GM12873 (cell line): ENCODE measurements at regions not wholly inside any gene's neighbourhood (a gene's known extent, or its start where the extent isn't known, plus 50 kb on each side); places are given as distances from the start of the nearest gene placed in this dataset.

Source experiments
- TF ChIP-seq, protein P1 (sequence below): IDR thresholded peaks from 2 replicates; pipeline ENCODE4 v1.5.1; 2012; ENCODE audit warnings: low read depth, mild to moderate bottlenecking, moderate library complexity, low read length, control low read depth; ENCODE audit not compliant: insufficient read depth; ENCODE audit errors: missing control alignments

DNA sequence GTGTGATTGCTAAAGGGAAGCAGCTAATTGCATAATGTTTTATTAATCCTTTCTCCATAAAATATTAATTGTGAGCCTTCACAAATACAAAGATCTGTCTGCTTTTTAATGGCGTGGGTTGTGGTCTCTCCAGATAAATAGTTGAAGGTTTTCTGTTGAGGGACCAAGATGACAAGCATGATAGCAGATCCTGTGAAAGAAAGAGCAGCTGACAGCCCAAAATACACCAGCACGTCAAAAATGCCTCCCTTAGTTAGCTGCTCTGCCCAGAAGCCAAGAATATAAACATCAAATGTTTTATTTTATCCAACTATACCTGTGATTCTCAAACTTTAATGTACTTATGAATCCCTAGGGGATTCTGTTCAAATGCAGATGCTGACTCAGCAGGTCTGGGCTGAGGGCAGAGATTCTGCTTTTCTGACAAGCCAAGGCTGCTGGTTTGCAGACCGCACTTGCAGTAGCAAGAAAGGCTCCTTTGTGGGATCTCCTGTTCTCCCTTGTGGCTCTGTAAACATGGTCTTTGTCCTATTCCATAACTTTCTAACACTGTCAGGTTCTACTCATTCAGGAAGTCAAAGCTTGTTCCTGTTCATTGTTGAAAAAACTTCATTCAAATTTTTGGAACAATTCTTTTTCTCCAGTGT lies 119.1 kb upstream of the SLC25A36 start:
- TF ChIP-seq, protein P1, sequence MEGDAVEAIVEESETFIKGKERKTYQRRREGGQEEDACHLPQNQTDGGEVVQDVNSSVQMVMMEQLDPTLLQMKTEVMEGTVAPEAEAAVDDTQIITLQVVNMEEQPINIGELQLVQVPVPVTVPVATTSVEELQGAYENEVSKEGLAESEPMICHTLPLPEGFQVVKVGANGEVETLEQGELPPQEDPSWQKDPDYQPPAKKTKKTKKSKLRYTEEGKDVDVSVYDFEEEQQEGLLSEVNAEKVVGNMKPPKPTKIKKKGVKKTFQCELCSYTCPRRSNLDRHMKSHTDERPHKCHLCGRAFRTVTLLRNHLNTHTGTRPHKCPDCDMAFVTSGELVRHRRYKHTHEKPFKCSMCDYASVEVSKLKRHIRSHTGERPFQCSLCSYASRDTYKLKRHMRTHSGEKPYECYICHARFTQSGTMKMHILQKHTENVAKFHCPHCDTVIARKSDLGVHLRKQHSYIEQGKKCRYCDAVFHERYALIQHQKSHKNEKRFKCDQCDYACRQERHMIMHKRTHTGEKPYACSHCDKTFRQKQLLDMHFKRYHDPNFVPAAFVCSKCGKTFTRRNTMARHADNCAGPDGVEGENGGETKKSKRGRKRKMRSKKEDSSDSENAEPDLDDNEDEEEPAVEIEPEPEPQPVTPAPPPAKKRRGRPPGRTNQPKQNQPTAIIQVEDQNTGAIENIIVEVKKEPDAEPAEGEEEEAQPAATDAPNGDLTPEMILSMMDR, result no peak

DNA sequence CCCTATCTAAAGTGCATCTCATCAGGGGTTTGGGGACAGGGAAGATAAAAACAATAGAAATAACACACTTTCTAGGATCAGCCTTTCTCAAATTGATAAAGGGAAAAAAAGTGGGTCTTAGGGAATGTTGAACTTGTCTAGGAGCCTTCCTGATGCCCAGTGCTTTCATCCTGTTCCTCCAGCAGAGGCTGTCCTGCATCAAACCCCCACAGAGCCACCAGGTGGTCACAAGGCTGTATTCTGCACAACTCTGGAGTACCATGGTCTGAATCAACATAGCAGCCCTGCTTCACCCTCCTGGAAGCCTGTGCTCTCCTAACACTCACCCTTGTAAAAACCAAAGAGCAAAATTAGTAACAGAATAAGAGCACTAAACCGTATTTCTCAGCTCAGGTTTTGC lies 118.5 kb upstream of the SLC25A36 start:
- TF ChIP-seq, protein P1, result no peak

DNA sequence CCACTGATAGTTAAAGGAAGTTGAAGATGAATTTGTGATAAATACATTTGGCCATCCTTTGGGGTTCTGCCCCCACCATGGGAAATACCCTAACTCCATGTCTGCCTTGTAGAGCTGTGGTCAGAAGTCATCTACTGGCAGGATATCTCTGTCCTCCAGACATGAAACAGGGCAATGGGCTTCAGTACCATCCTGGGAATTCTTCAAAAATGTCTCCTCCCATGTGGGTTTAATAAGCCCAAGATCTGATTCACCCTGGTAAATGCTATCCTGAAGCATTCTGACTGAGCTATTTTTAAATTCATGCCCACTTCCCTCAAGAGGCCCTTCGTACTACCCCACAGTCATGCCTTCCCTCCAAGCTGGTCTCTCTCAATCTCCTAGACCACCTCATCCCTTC lies 113.7 kb upstream of the SLC25A36 start:
- TF ChIP-seq, protein P1, result no peak

DNA sequence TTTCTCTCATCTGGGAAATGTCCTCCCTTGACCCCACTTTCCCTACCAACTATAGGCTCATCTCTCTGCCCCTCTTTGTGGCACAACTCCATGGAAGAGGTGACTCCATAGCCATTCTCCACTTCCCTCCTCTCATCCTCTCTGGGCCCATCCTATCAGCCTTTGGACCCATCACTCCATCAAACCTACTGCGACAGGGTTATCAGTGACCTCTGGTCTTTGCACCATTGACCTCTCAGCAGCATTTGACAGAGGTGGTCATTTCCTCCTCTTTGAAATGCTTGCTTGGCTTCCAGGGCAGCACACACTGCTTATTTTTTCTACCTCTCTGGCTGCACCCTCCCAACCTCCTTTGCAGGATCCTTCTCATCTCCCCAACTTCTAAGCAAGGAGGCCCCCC lies 113.1 kb upstream of the SLC25A36 start:
- TF ChIP-seq, protein P1, result no peak

DNA sequence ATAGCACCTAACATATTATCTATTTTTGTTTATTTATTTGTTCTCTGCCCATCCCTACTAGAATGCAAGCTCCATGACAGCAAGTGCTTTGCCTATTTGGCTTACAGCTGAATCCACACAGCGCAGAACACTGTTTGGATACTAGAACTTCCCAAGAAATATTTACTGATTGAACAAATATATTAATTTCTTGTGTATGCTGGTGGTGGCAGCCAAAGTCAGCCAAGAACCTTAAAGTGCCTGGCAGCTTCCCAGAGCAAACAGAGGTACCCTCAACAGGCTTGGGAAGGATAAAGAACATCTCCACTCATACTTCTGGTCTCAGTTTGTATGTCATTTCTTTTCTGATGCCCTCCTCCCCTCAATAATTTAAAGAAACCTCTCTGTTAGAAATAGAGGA lies 111.8 kb upstream of the SLC25A36 start:
- TF ChIP-seq, protein P1, result no peak

DNA sequence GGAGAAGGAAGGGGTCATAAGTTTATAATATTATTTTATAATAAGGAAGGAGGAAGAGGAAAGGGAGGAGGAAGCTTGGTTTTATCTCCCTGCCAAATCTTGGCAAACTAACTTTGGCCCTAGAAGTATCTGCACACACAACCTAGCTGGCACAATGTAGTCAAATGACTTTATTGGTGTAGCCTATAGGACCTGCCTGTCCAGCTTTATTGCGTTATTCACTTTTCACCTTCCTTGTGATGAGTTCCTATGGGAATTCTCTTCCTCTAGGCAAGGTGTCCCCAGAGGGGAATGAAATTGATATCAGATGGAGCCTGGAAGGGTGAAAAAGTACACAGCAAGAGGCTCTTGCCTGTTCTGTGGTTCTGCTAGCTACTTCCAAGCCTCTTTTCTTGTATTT lies 111.2 kb upstream of the SLC25A36 start:
- TF ChIP-seq, protein P1, result no peak

DNA sequence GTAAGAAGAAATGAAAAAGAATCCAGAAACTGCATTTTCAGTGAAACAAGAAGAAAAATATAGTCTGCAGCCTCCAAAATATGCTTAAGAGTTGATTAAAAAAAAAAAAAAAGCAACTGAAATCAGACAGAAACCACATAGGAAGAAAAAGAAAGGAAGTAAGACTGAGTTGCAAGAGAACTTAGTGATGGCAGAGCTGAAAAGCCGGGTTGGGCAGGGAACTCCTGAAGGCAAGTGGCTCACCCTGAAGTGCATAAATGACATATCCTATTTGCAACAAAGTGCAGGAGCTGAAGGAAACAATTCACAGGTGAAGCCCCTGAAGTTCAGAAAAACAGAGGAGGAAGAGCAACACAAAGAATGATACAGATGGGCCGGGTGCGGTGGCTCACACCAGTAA lies 108.8 kb upstream of the SLC25A36 start:
- TF ChIP-seq, protein P1, result no peak
